Thyroid gland (tissue), 4 donors: ENCODE measurements at regions not wholly inside any gene's neighbourhood (a gene's known extent, or its start where the extent isn't known, plus 50 kb on each side); places are given as distances from the start of the nearest gene placed in this dataset.

Experiments used
- POLR2A ChIP-seq, 2 donors: fragments of 450-650 bp; IDR thresholded peaks; one replicate each; pipeline ENCODE4 v1.6.1; 2017; ENCODE audit warnings: antibody characterized with exemption in 2 of 2, mild to moderate bottlenecking in 2 of 2, moderate library complexity in 1 of 2
- TF ChIP-seq, protein P1 (sequence below), 6 experiments: fragments of 200-600 bp in 3 of 6; fragments of 450-650 bp in 3 of 6; sonication (generic) in 3 of 6; IDR thresholded peaks; one replicate each; pipeline ENCODE4 v1.5.1; 2016 to 2019; ENCODE audit warnings: antibody characterized with exemption in 6 of 6, mild to moderate bottlenecking in 2 of 6, inconsistent platforms in 1 of 6, moderate library complexity in 1 of 6

DNA sequence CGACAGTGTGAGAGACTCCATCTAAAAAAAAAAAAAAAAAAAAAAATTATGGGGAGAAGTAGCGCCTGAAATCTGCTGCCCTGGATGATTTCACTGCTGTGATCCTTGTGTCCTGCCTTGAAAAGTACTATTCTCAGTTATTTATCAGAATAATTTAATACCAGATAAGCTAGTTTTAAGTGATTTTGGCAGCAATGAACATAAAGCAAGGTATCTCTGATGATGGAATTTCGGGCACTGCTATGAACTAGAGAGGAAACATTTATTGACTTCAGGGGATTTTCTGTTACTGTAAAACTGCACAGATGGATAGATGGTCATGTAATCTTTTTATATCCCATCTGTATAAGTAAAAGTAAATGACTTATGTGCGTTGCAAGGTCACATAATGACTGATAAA lies 619.1 kb upstream of the ANKRD30A start:
- TF ChIP-seq, protein P1, sequence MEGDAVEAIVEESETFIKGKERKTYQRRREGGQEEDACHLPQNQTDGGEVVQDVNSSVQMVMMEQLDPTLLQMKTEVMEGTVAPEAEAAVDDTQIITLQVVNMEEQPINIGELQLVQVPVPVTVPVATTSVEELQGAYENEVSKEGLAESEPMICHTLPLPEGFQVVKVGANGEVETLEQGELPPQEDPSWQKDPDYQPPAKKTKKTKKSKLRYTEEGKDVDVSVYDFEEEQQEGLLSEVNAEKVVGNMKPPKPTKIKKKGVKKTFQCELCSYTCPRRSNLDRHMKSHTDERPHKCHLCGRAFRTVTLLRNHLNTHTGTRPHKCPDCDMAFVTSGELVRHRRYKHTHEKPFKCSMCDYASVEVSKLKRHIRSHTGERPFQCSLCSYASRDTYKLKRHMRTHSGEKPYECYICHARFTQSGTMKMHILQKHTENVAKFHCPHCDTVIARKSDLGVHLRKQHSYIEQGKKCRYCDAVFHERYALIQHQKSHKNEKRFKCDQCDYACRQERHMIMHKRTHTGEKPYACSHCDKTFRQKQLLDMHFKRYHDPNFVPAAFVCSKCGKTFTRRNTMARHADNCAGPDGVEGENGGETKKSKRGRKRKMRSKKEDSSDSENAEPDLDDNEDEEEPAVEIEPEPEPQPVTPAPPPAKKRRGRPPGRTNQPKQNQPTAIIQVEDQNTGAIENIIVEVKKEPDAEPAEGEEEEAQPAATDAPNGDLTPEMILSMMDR (IDR thresholded peaks at IDR 0.05) = no peak
- no peak for TF ChIP-seq POLR2A (IDR thresholded peaks at IDR 0.05)
